ENCODE measurements at regions not wholly inside any gene's neighbourhood (a gene's known extent, or its start where the extent isn't known, plus 50 kb on each side); places are given as distances from the start of the nearest gene placed in this dataset.
A peak's percentile ranks its signal among the peaks of the same experiment; 100 is the strongest.

GRCh38 chr20:4635781-4636180 is 50.5 kb upstream of the PRNP start:
- Histone ChIP-seq H3K36me3 (no peaks in the 10 kb centered on the region), H3K4me3 (no peak overlapping the region), H3K27me3 (replicated peaks in 1 of 7) (no peaks in the 10 kb centered on the region), H3K4me1 (peaks cover 0 to 20% (median 12%) of the 10 kb centered on the region in 6 donors), H3K27ac (no peak overlapping the region), H3K9me3 (no peaks in the 10 kb centered on the region)
- TF ChIP-seq CTCF (IDR thresholded peaks at IDR 0.05 in 8 of 11, conservative IDR thresholded peaks at IDR 0.05 in 3 of 11) (no peak), POLR2A (IDR thresholded peaks at IDR 0.05) (no peak), POLR2AphosphoS5 (IDR thresholded peaks at IDR 0.05) (no peak)
- DNase-seq, result no peak
- WGBS, 5 donors, result 88 to 98% (median 90%) methylated on average over 5 of the region's 5 CpGs
- intact Hi-C loops (cut with DNase I; ENCODE audit: low total_unique reads), result no loop called here

- Histone ChIP-seq H3K4me1 (peaks cover 0 to 20% (median 12%) of the 10 kb centered on the region in 6 donors), H3K27ac (no peak overlapping the region), H3K9me3 (no peaks in the 10 kb centered on the region), H3K27me3 (replicated peaks in 1 of 7) (no peaks in the 10 kb centered on the region), H3K36me3 (no peaks in the 10 kb centered on the region), H3K4me3 (no peak overlapping the region)
- no peak for DNase-seq
- intact Hi-C loops (cut with DNase I; ENCODE audit: low total_unique reads), result no loop called here
- TF ChIP-seq POLR2A (IDR thresholded peaks at IDR 0.05), result no peak
- TF ChIP-seq POLR2AphosphoS5 (IDR thresholded peaks at IDR 0.05), result no peak
- TF ChIP-seq CTCF (IDR thresholded peaks at IDR 0.05 in 8 of 11, conservative IDR thresholded peaks at IDR 0.05 in 3 of 11), result no peak
- 65 to 81% (median 71%) methylated on average over 1 of the region's 1 CpG for WGBS, 5 donors
Measured at GRCh38 chr20:4635342-4635741, 50.9 kb upstream of the PRNP start.

DNA sequence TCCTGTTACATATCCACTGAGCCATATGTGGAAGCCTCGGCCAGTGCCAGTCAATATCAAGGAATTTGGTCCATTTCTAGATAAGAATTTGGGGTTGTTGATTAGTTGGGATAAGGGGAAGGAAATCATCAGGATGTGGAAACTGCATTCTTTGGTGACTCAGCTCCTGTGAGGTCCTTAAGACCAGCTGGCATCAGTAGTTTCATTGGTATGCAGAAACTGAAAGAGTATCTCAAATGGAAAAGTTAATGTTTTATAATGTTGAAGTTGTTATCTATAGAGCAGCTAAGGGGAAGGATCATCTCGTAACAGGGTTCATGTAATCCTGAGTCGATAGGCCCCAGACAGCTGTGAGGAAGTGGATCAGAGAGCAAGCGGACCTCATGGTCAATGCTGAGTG is 52.5 kb upstream of the PRNP start:
- Histone ChIP-seq H3K27me3 (replicated peaks in 1 of 7) (no peaks in the 10 kb centered on the region), H3K36me3 (no peaks in the 10 kb centered on the region), H3K4me1 (peaks cover 0 to 20% (median 12%) of the 10 kb centered on the region in 6 donors), H3K9me3 (no peaks in the 10 kb centered on the region), H3K27ac (peak overlapping the region in 4 of 8 donors; percentile 38 to 66 (median 54)), H3K4me3 (no peak overlapping the region)
- DNase-seq, result no peak
- 25 to 44% (median 40%) methylated on average over 4 of the region's 4 CpGs for WGBS, 5 donors
- TF ChIP-seq CTCF (IDR thresholded peaks at IDR 0.05 in 8 of 11, conservative IDR thresholded peaks at IDR 0.05 in 3 of 11) (no peak), POLR2A (IDR thresholded peaks at IDR 0.05) (no peak), POLR2AphosphoS5 (IDR thresholded peaks at IDR 0.05) (no peak)
- intact Hi-C loops (cut with DNase I; ENCODE audit: low total_unique reads), result no loop called here

DNA sequence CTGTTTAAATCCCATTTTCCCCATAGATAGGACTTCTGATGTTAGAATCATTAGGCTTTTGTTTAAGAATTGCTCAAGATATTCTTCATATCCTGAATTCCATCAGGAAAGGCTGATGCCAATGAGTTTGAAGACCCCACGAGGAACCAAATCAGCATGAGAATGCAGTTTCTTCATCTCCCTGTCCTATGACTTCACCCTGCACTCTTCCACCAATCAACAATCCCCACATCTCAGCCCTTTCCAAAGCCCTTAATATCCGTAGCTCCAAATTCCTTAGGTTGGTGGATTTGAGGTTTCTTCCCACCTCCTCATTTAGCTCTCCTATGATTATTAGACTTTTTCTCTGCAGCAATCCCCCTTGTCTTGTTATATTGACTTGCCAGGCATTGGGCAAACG is 52.9 kb upstream of the PRNP start:
- Histone ChIP-seq H3K4me3 (no peak overlapping the region), H3K9me3 (no peaks in the 10 kb centered on the region), H3K27ac (peak overlapping the region in 4 of 8 donors; percentile 31 to 66 (median 52)), H3K4me1 (peaks cover 0 to 20% (median 12%) of the 10 kb centered on the region in 6 donors), H3K36me3 (no peaks in the 10 kb centered on the region), H3K27me3 (replicated peaks in 1 of 7) (no peaks in the 10 kb centered on the region)
- no peak for DNase-seq
- intact Hi-C loops (cut with DNase I; ENCODE audit: low total_unique reads), result no loop called here
- TF ChIP-seq CTCF (IDR thresholded peaks at IDR 0.05 in 8 of 11, conservative IDR thresholded peaks at IDR 0.05 in 3 of 11) (no peak), POLR2AphosphoS5 (IDR thresholded peaks at IDR 0.05) (no peak), POLR2A (IDR thresholded peaks at IDR 0.05) (no peak)
- 49 to 85% (median 65%) methylated on average over 3 of the region's 3 CpGs for WGBS, 5 donors
